ENCODE measurements at regions not wholly inside any gene's neighbourhood (a gene's known extent, or its start where the extent isn't known, plus 50 kb on each side); places are given as distances from the start of the nearest gene placed in this dataset.

- TF ChIP-seq, protein P1, sequence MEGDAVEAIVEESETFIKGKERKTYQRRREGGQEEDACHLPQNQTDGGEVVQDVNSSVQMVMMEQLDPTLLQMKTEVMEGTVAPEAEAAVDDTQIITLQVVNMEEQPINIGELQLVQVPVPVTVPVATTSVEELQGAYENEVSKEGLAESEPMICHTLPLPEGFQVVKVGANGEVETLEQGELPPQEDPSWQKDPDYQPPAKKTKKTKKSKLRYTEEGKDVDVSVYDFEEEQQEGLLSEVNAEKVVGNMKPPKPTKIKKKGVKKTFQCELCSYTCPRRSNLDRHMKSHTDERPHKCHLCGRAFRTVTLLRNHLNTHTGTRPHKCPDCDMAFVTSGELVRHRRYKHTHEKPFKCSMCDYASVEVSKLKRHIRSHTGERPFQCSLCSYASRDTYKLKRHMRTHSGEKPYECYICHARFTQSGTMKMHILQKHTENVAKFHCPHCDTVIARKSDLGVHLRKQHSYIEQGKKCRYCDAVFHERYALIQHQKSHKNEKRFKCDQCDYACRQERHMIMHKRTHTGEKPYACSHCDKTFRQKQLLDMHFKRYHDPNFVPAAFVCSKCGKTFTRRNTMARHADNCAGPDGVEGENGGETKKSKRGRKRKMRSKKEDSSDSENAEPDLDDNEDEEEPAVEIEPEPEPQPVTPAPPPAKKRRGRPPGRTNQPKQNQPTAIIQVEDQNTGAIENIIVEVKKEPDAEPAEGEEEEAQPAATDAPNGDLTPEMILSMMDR (IDR thresholded peaks at IDR 0.05 in 8 of 11, conservative IDR thresholded peaks at IDR 0.05 in 3 of 11): no peak
- TF ChIP-seq POLR2A (IDR thresholded peaks at IDR 0.05) (no peak), POLR2AphosphoS5 (IDR thresholded peaks at IDR 0.05) (no peak)
- Histone ChIP-seq H3K4me3 (no peak overlapping the region), H3K9me3 (no peaks in the 10 kb centered on the region), H3K27me3 (replicated peaks in 1 of 7) (peaks cover 0 to 42% (median 0%) of the 10 kb centered on the region in 7 donors), H3K4me1 (no peaks in the 10 kb centered on the region), H3K36me3 (no peaks in the 10 kb centered on the region), H3K27ac (no peak overlapping the region)
- no peak for DNase-seq
- intact Hi-C loops (cut with DNase I; ENCODE audit: low total_unique reads): no loop called here
- 59 to 76% (median 65%) methylated on average over 4 of the region's 4 CpGs for WGBS, 5 donors
These were observed 108.9 kb downstream of the PTCSC3 start for GRCh38 chr14:36067428-36068187.

GRCh38 chr14:36066636-36067035, 109.9 kb downstream of the PTCSC3 start:
- Histone ChIP-seq H3K4me1 (no peaks in the 10 kb centered on the region), H3K36me3 (no peaks in the 10 kb centered on the region), H3K9me3 (no peaks in the 10 kb centered on the region), H3K27me3 (replicated peaks in 1 of 7) (peaks cover 0 to 32% (median 0%) of the 10 kb centered on the region in 7 donors), H3K27ac (no peak overlapping the region), H3K4me3 (no peak overlapping the region)
- intact Hi-C loops (cut with DNase I; ENCODE audit: low total_unique reads): no loop called here
- DNase-seq: no peak
- TF ChIP-seq, protein P1 (IDR thresholded peaks at IDR 0.05 in 8 of 11, conservative IDR thresholded peaks at IDR 0.05 in 3 of 11): no peak
- TF ChIP-seq POLR2A (IDR thresholded peaks at IDR 0.05) (no peak), POLR2AphosphoS5 (IDR thresholded peaks at IDR 0.05) (no peak)
- 75 to 90% (median 85%) methylated on average over 4 of the region's 4 CpGs for WGBS, 5 donors

DNA sequence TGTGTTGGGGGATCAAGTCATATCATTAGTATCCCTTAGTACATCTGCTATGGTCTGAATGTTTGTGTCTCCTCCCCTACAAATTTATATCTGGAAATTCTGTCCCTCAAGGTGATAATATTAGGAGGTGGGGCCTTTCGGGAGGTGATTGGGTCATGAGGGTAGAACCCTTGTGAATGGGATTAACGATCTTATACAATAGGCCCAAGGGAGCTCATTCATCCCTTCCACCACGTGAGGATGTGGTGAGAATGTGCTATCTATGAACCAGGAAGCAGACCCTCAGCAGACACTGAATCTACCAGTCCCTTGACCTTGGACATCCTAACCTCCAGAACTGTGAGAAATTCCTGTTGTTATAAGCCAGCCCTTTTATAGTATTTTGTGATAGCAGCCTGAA, 110.7 kb downstream of the PTCSC3 start:
- DNase-seq: no peak
- intact Hi-C loops (cut with DNase I; ENCODE audit: low total_unique reads): no loop called here
- Histone ChIP-seq H3K27ac (no peak overlapping the region), H3K27me3 (replicated peaks in 1 of 7) (peaks cover 0 to 24% (median 0%) of the 10 kb centered on the region in 7 donors), H3K4me1 (no peaks in the 10 kb centered on the region), H3K4me3 (no peak overlapping the region), H3K36me3 (no peaks in the 10 kb centered on the region), H3K9me3 (no peaks in the 10 kb centered on the region)
- TF ChIP-seq POLR2A (IDR thresholded peaks at IDR 0.05) (no peak), POLR2AphosphoS5 (IDR thresholded peaks at IDR 0.05) (no peak)
- TF ChIP-seq, protein P1 (IDR thresholded peaks at IDR 0.05 in 8 of 11, conservative IDR thresholded peaks at IDR 0.05 in 3 of 11): no peak
- 55 to 75% (median 69%) methylated on average over 3 of the region's 3 CpGs for WGBS, 5 donors

DNA sequence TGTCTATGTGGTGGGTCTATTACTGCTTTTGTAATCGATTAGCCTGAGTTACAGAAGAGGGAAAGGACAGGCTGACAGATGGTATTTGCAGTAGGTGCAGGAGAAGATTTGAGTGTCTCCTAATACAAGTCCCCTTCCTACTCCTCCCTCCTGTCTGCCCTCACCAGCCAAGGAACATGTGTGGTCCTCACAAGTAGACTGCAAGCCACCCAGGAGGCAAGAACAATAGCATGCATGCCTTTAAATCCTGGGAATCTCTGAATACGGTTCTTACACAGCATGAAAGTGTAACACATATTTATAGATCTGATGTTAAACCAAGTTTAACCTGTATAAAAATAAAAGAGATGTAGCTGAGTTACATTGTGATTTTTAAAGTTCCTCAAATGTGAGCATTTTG, 117.0 kb downstream of the PTCSC3 start:
- TF ChIP-seq, protein P1 (IDR thresholded peaks at IDR 0.05 in 8 of 11, conservative IDR thresholded peaks at IDR 0.05 in 3 of 11): no peak
- TF ChIP-seq POLR2A (IDR thresholded peaks at IDR 0.05): no peak
- TF ChIP-seq POLR2AphosphoS5 (IDR thresholded peaks at IDR 0.05): no peak
- Histone ChIP-seq H3K27me3 (replicated peaks in 1 of 7) (no peaks in the 10 kb centered on the region), H3K9me3 (no peaks in the 10 kb centered on the region), H3K4me3 (no peak overlapping the region), H3K27ac (no peak overlapping the region), H3K4me1 (no peaks in the 10 kb centered on the region), H3K36me3 (no peaks in the 10 kb centered on the region)
- DNase-seq: no peak
- intact Hi-C loops (cut with DNase I; ENCODE audit: low total_unique reads): no loop called here
- WGBS, 5 donors: 69 to 79% (median 75%) methylated on average over 2 of the region's 2 CpGs

All from spleen (tissue), 11 donors.